Testis (tissue), 2 donors: ENCODE measurements at regions not wholly inside any gene's neighbourhood (a gene's known extent, or its start where the extent isn't known, plus 50 kb on each side); places are given as distances from the start of the nearest gene placed in this dataset.

Experiments used
- CTCF ChIP-seq, 3 experiments: fragments of 450-650 bp in 2 of 3; fragments of 200-600 bp in 1 of 3; sonication (generic) in 1 of 3; IDR thresholded peaks; one replicate each; pipeline ENCODE4 v1.5.1; 2016 to 2019; ENCODE audit warnings: antibody characterized with exemption in 3 of 3, mild to moderate bottlenecking in 2 of 3, moderate library complexity in 1 of 3
- POLR2A ChIP-seq: fragments of 450-650 bp; IDR thresholded peaks from one replicate; pipeline ENCODE4 v1.6.1; 2017; ENCODE audit warnings: antibody characterized with exemption, mild to moderate bottlenecking, moderate library complexity

DNA sequence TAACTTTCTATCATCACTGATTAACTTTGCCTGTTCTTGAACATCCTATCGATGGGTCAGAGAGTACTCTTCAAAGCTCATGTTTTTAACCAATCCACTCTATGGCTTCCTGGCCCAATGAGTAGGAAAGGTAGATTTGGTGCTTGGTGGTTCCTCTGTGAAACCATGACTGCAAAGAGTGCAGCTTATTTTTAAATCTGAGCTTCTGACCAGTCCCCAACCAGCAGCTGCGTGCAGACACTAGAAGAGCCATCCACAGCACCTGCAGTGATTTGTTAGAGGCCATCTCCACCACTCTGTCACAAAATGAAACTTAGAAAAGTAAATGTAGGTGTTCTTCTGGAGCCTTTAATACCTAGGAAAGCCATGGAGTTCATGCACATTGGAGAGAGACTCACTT lies 107.3 kb upstream of the WWC1 start:
- TF ChIP-seq CTCF (IDR thresholded peaks at IDR 0.05) (no peak), POLR2A (no peak)
